ENCODE measurements at regions not wholly inside any gene's neighbourhood (a gene's known extent, or its start where the extent isn't known, plus 50 kb on each side); places are given as distances from the start of the nearest gene placed in this dataset.

GRCh38 chrX:45740291-45740690 is 539.6 kb upstream of the DIPK2B start:
- H3K27me3 ChIP-seq (ENCODE audit: control insufficient read depth, insufficient read depth, low read length, poor library complexity, severe bottlenecking): no peaks in the 10 kb centered on the region
- H3K36me3 ChIP-seq (ENCODE audit: control insufficient read depth, insufficient read depth, low read length): no peaks in the 10 kb centered on the region
- H3K9me3 ChIP-seq (ENCODE audit: control insufficient read depth, low read length): no peaks in the 10 kb centered on the region
- no peak overlapping the region for H3K4me3 ChIP-seq (ENCODE audit: insufficient read depth, low read depth, low read length)
- WGBS, 2 experiments: 94% methylated on average over 2 of the region's 3 CpGs; no CpG with 5 or more reads in 1 of the 2 experiments
- no peaks in the 10 kb centered on the region for H3K4me1 ChIP-seq (ENCODE audit: control insufficient read depth, insufficient read depth, low read length)
- no peak overlapping the region for H3K27ac ChIP-seq (ENCODE audit: insufficient read depth, low read depth, low read length, poor library complexity, severe bottlenecking)

DNA sequence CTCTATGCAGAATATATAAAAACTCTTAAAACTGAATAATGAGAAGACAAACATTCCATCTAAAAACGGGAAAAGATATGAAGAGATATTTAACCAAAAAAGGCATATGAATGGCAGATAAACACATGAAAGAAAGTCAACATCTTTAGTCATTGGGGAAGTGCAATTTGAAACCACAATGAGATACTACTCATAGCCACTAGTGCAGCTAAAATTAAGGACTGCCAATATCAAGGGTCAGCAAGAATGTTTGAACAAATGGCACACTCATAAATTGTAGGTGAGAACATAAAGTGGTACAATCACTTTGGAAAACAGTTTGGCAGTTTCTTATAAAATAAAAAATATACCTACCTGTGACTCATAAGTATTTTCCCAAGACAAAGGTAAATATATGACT is 534.9 kb upstream of the DIPK2B start:
- Histone ChIP-seq H3K27me3 (ENCODE audit: control insufficient read depth, insufficient read depth, low read length, poor library complexity, severe bottlenecking) (no peaks in the 10 kb centered on the region), H3K4me1 (ENCODE audit: control insufficient read depth, insufficient read depth, low read length) (no peaks in the 10 kb centered on the region), H3K36me3 (ENCODE audit: control insufficient read depth, insufficient read depth, low read length) (no peaks in the 10 kb centered on the region), H3K27ac (ENCODE audit: insufficient read depth, low read depth, low read length, poor library complexity, severe bottlenecking) (no peak overlapping the region), H3K4me3 (ENCODE audit: insufficient read depth, low read depth, low read length) (no peak overlapping the region), H3K9me3 (ENCODE audit: control insufficient read depth, low read length) (no peaks in the 10 kb centered on the region)
- no CpG with 5 or more reads among the region's 1 CpG for WGBS, 2 experiments

DNA sequence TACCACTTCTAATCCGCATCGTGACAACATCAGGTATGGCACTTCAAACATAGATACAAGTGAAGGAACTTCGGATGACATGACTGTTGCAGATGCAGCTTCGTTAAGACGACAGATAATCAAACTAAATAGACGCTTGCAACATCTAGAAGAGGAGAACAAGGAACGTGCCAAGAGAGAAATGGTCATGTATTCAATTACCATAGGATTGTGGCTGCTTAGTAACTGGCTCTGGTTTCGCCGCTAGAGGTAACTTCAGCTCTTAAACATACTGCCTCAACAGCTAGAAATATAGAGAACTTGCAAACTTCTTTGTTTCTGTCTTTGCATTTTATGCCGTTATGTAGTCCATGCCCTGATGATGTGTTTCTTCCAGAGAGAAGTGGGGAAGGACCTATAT is 530.8 kb upstream of the DIPK2B start:
- H3K36me3 ChIP-seq (ENCODE audit: control insufficient read depth, insufficient read depth, low read length): no peaks in the 10 kb centered on the region
- H3K4me1 ChIP-seq (ENCODE audit: control insufficient read depth, insufficient read depth, low read length): no peaks in the 10 kb centered on the region
- H3K27me3 ChIP-seq (ENCODE audit: control insufficient read depth, insufficient read depth, low read length, poor library complexity, severe bottlenecking): no peaks in the 10 kb centered on the region
- H3K9me3 ChIP-seq (ENCODE audit: control insufficient read depth, low read length): no peaks in the 10 kb centered on the region
- WGBS, 2 experiments: 95 to 96% methylated on average over 9 to 10 of the region's 10 CpGs
- no peak overlapping the region for H3K27ac ChIP-seq (ENCODE audit: insufficient read depth, low read depth, low read length, poor library complexity, severe bottlenecking)
- H3K4me3 ChIP-seq (ENCODE audit: insufficient read depth, low read depth, low read length): no peak overlapping the region

GRCh38 chrX:45727761-45728160 is 527.1 kb upstream of the DIPK2B start:
- Histone ChIP-seq H3K36me3 (ENCODE audit: control insufficient read depth, insufficient read depth, low read length) (no peaks in the 10 kb centered on the region), H3K4me3 (ENCODE audit: insufficient read depth, low read depth, low read length) (no peak overlapping the region), H3K27ac (ENCODE audit: insufficient read depth, low read depth, low read length, poor library complexity, severe bottlenecking) (no peak overlapping the region), H3K9me3 (ENCODE audit: control insufficient read depth, low read length) (no peaks in the 10 kb centered on the region), H3K4me1 (ENCODE audit: control insufficient read depth, insufficient read depth, low read length) (no peaks in the 10 kb centered on the region), H3K27me3 (ENCODE audit: control insufficient read depth, insufficient read depth, low read length, poor library complexity, severe bottlenecking) (no peaks in the 10 kb centered on the region)
- 80% methylated on average over 1 of the region's 1 CpG; no CpG with 5 or more reads in 1 of the 2 experiments for WGBS, 2 experiments

- H3K27ac ChIP-seq (ENCODE audit: insufficient read depth, low read depth, low read length, poor library complexity, severe bottlenecking): no peak overlapping the region
- no peaks in the 10 kb centered on the region for H3K9me3 ChIP-seq (ENCODE audit: control insufficient read depth, low read length)
- no peaks in the 10 kb centered on the region for H3K4me1 ChIP-seq (ENCODE audit: control insufficient read depth, insufficient read depth, low read length)
- H3K36me3 ChIP-seq (ENCODE audit: control insufficient read depth, insufficient read depth, low read length): no peaks in the 10 kb centered on the region
- no peaks in the 10 kb centered on the region for H3K27me3 ChIP-seq (ENCODE audit: control insufficient read depth, insufficient read depth, low read length, poor library complexity, severe bottlenecking)
- H3K4me3 ChIP-seq (ENCODE audit: insufficient read depth, low read depth, low read length): no peak overlapping the region
- 86 to 100% methylated on average over 1 to 2 of the region's 3 CpGs for WGBS, 2 experiments
These were observed 521.8 kb upstream of the DIPK2B start for GRCh38 chrX:45722471-45722870.

DNA sequence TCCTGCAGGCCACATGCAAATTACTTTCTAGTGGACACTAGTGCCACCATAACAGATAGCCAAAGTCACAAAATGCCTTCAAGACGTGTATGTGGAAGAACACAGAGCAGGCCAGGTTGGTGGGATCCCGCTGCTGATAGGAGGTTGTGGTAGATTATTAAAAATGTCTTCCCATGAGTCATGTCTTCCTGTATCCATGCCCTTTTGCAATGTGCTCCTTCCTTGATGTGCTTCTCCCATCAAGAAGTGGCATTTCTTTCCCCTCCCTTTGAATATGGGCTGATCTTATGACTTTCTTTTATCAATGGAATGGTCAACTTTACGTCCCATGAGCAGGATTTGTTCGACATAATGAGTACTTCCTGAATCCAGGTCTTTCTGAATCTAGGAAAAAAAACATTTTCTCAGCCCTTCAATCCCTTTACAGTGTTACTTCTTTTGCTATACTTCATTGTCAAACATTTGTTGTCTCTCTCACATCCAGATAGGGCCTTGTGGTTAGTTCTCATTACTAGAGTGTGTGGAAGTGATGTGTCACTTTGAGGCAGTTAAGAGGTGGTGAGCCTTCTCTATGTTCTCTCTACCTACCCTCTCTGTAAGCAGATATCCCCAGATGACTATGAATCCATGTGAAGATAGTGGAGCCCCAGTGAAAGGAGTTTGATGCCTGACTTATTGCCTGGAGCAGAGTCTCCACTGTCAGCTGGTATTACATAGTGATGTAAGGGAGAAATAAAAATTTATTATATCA is 519.2 kb upstream of the DIPK2B start:
- no peaks in the 10 kb centered on the region for H3K36me3 ChIP-seq (ENCODE audit: control insufficient read depth, insufficient read depth, low read length)

GRCh38 chrX:45718676-45719075 is 518.0 kb upstream of the DIPK2B start:
- no peak overlapping the region for H3K4me3 ChIP-seq (ENCODE audit: insufficient read depth, low read depth, low read length)
- no peak overlapping the region for H3K27ac ChIP-seq (ENCODE audit: insufficient read depth, low read depth, low read length, poor library complexity, severe bottlenecking)
- H3K27me3 ChIP-seq (ENCODE audit: control insufficient read depth, insufficient read depth, low read length, poor library complexity, severe bottlenecking): no peaks in the 10 kb centered on the region
- 100% methylated on average over 1 of the region's 1 CpG; no CpG with 5 or more reads in 1 of the 2 experiments for WGBS, 2 experiments
- H3K36me3 ChIP-seq (ENCODE audit: control insufficient read depth, insufficient read depth, low read length): no peaks in the 10 kb centered on the region
- no peaks in the 10 kb centered on the region for H3K4me1 ChIP-seq (ENCODE audit: control insufficient read depth, insufficient read depth, low read length)
- H3K9me3 ChIP-seq (ENCODE audit: control insufficient read depth, low read length): no peaks in the 10 kb centered on the region

More for the DNA sequence above, 519.2 kb upstream of the DIPK2B start:
- WGBS, 2 experiments: 98 to 100% methylated on average over 2 to 4 of the region's 4 CpGs
- Histone ChIP-seq H3K27me3 (ENCODE audit: control insufficient read depth, insufficient read depth, low read length, poor library complexity, severe bottlenecking) (no peaks in the 10 kb centered on the region), H3K4me1 (ENCODE audit: control insufficient read depth, insufficient read depth, low read length) (no peaks in the 10 kb centered on the region), H3K27ac (ENCODE audit: insufficient read depth, low read depth, low read length, poor library complexity, severe bottlenecking) (no peak overlapping the region), H3K9me3 (ENCODE audit: control insufficient read depth, low read length) (no peaks in the 10 kb centered on the region), H3K4me3 (ENCODE audit: insufficient read depth, low read depth, low read length) (no peak overlapping the region)

- Histone ChIP-seq H3K9me3 (ENCODE audit: control insufficient read depth, low read length) (no peaks in the 10 kb centered on the region), H3K27me3 (ENCODE audit: control insufficient read depth, insufficient read depth, low read length, poor library complexity, severe bottlenecking) (no peaks in the 10 kb centered on the region), H3K36me3 (ENCODE audit: control insufficient read depth, insufficient read depth, low read length) (no peaks in the 10 kb centered on the region), H3K4me3 (ENCODE audit: insufficient read depth, low read depth, low read length) (no peak overlapping the region), H3K27ac (ENCODE audit: insufficient read depth, low read depth, low read length, poor library complexity, severe bottlenecking) (no peak overlapping the region), H3K4me1 (ENCODE audit: control insufficient read depth, insufficient read depth, low read length) (no peaks in the 10 kb centered on the region)
- WGBS, 2 experiments: 98 to 100% methylated on average over 2 to 3 of the region's 3 CpGs
These were observed 516.1 kb upstream of the DIPK2B start for GRCh38 chrX:45716750-45717149.

GRCh38 chrX:45715748-45716147 is 515.1 kb upstream of the DIPK2B start:
- Histone ChIP-seq H3K27ac (ENCODE audit: insufficient read depth, low read depth, low read length, poor library complexity, severe bottlenecking) (no peak overlapping the region), H3K9me3 (ENCODE audit: control insufficient read depth, low read length) (no peaks in the 10 kb centered on the region), H3K36me3 (ENCODE audit: control insufficient read depth, insufficient read depth, low read length) (no peaks in the 10 kb centered on the region), H3K4me3 (ENCODE audit: insufficient read depth, low read depth, low read length) (no peak overlapping the region), H3K27me3 (ENCODE audit: control insufficient read depth, insufficient read depth, low read length, poor library complexity, severe bottlenecking) (no peaks in the 10 kb centered on the region), H3K4me1 (ENCODE audit: control insufficient read depth, insufficient read depth, low read length) (no peaks in the 10 kb centered on the region)
- 89 to 91% methylated on average over 1 of the region's 1 CpG for WGBS, 2 experiments

DNA sequence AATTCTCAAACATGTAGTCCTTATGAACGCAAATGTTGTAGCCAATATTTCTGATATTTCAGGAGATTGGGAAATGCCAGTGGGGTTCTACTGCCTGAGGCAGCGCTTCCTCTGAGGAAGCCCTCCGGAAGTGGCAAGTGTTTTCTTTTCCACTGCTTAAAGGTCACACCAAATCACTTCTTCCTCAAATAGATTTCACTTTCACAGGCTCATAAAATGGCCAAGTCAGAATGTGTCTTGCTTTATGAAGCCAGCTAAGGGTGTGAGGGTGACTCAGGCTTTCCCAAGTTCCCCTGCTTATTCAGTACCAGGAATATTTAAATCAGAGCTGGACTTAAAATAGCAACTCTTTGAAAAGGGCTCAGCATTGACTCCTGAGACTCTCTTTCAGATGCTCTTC is 514.2 kb upstream of the DIPK2B start:
- H3K4me3 ChIP-seq (ENCODE audit: insufficient read depth, low read depth, low read length): no peak overlapping the region
- H3K9me3 ChIP-seq (ENCODE audit: control insufficient read depth, low read length): no peaks in the 10 kb centered on the region
- H3K4me1 ChIP-seq (ENCODE audit: control insufficient read depth, insufficient read depth, low read length): no peaks in the 10 kb centered on the region
- H3K27ac ChIP-seq (ENCODE audit: insufficient read depth, low read depth, low read length, poor library complexity, severe bottlenecking): no peak overlapping the region
- 90 to 92% methylated on average over 2 to 3 of the region's 3 CpGs for WGBS, 2 experiments
- H3K27me3 ChIP-seq (ENCODE audit: control insufficient read depth, insufficient read depth, low read length, poor library complexity, severe bottlenecking): no peaks in the 10 kb centered on the region
- no peaks in the 10 kb centered on the region for H3K36me3 ChIP-seq (ENCODE audit: control insufficient read depth, insufficient read depth, low read length)
